Right lobe of liver (tissue), 6 donors: ENCODE measurements at regions not wholly inside any gene's neighbourhood (a gene's known extent, or its start where the extent isn't known, plus 50 kb on each side); places are given as distances from the start of the nearest gene placed in this dataset.

ENCODE experiments used
- ATAC-seq, 4 donors: fragments of 200-7000 bp; cut with Tn5 transposase; one replicate each; pipeline ENCODE4 v1.9.1; 2020; ENCODE audit warnings: mild to moderate bottlenecking in 4 of 4, moderate library complexity in 4 of 4
- DNase-seq, 3 donors: peaks; one replicate each; pipeline ENCODE4 v3.0.0-alpha.2; 2020
- H3K27ac ChIP-seq, 3 donors: fragments of 200-600 bp; one replicate each; pipeline ENCODE4 v1.8.0; 2022
- H3K27me3 ChIP-seq, 2 donors: fragments of 200-600 bp; one replicate each; pipeline ENCODE4 v1.8.0; 2022
- H3K36me3 ChIP-seq, 4 donors: fragments of 200-600 bp; sonication (generic) in 1 of 4; one replicate each; pipeline versions ENCODE4 v1.5.1 to v1.8.0; 2017 to 2022; ENCODE audit warnings: control low read depth in 1 of 4
- H3K4me1 ChIP-seq, 4 donors: fragments of 200-600 bp; sonication (generic) in 1 of 4; one replicate each; pipeline versions ENCODE4 v1.5.1 to v1.8.0; 2017 to 2022; ENCODE audit warnings: control low read depth in 1 of 4
- H3K4me3 ChIP-seq, 3 donors: fragments of 200-600 bp; one replicate each; pipeline ENCODE4 v1.8.0; 2022
- H3K9me3 ChIP-seq, 4 donors: fragments of 200-600 bp; sonication (generic) in 1 of 4; one replicate each; pipeline versions ENCODE4 v1.5.1 to v1.8.0; 2017 to 2022; ENCODE audit warnings: control low read depth in 1 of 4
- CTCF ChIP-seq, 4 donors: fragments of 200-600 bp in 3 of 4; fragments of 450-650 bp in 1 of 4; IDR thresholded peaks; one replicate each; pipeline versions ENCODE4 v1.5.1 to v1.8.0; 2016 to 2022; ENCODE audit warnings: antibody characterized with exemption in 4 of 4, mild to moderate bottlenecking in 2 of 4
- POLR2A ChIP-seq: fragments of 450-650 bp; IDR thresholded peaks from one replicate; pipeline ENCODE4 v1.6.1; 2017; ENCODE audit warnings: antibody characterized with exemption, mild to moderate bottlenecking
- WGBS: methylation state at CpG from one replicate; pipeline ENCODE4 v1.1.6; 2018; ENCODE audit warnings: low coverage, low lambda C conversion rate; ENCODE audit not compliant: insufficient coverage; ENCODE audit errors: missing lambda C conversion rate; 5-methylcytosine and 5-hydroxymethylcytosine counted together
- intact Hi-C, 2 donors: fragments of 100-400 bp; cut with DNase I; formaldehyde crosslinking; loops; one replicate each; pipeline versions ENCODE4 v1.11.2 to v1.14.1; 2022
- donor health status: DM: no; HTN: yes; CAD: no.
- donor health status: DM: no; HTN: no; CAD: no.
- donor health status: DM: no; HTN: no; CAD: no.
- donor health status: DM: no; HTN: yes; CAD: no.
- donor health status: DM: no; HTN: yes; CAD: no.

GRCh38 chr14:51145246-51145645 lies 50.3 kb upstream of the TRIM9 start:
- no peak for TF ChIP-seq CTCF (IDR thresholded peaks at IDR 0.05)
- TF ChIP-seq POLR2A = no peak
- Histone ChIP-seq H3K9me3 (no peaks in the 10 kb centered on the region), H3K27me3 (no peaks in the 10 kb centered on the region), H3K4me3 (no peak overlapping the region), H3K4me1 (no peaks in the 10 kb centered on the region), H3K36me3 (no peaks in the 10 kb centered on the region), H3K27ac (no peak overlapping the region)
- DNase-seq (no peak), ATAC-seq (no peak)
- intact Hi-C loops = no loop called here
- 65% methylated on average over 2 of the region's 2 CpGs for WGBS

- no peaks in the 10 kb centered on the region for H3K36me3 ChIP-seq
- ATAC-seq (peak in 3 of 4 donors; percentile 45 to 83 (median 66)), DNase-seq (no peak)
- no peak overlapping the region for H3K4me3 ChIP-seq
- H3K4me1 ChIP-seq = no peaks in the 10 kb centered on the region
- no peaks in the 10 kb centered on the region for H3K9me3 ChIP-seq
- TF ChIP-seq POLR2A = no peak
- no peak for TF ChIP-seq CTCF (IDR thresholded peaks at IDR 0.05)
- intact Hi-C loops = no loop called here
- WGBS = 89% methylated on average over 1 of the region's 1 CpG
- no peak overlapping the region for H3K27ac ChIP-seq
- no peaks in the 10 kb centered on the region for H3K27me3 ChIP-seq
Observed at GRCh38 chr14:51147183-51147582, 52.3 kb upstream of the TRIM9 start.

- Histone ChIP-seq H3K4me3 (no peak overlapping the region), H3K36me3 (no peaks in the 10 kb centered on the region), H3K9me3 (no peaks in the 10 kb centered on the region), H3K4me1 (no peaks in the 10 kb centered on the region), H3K27me3 (no peaks in the 10 kb centered on the region), H3K27ac (no peak overlapping the region)
- ATAC-seq (no peak), DNase-seq (no peak)
- intact Hi-C loops = no loop called here
- 69% methylated on average over 2 of the region's 2 CpGs for WGBS
- TF ChIP-seq CTCF (IDR thresholded peaks at IDR 0.05) (no peak), POLR2A (no peak)
Observed at GRCh38 chr14:51155326-51155725, 60.4 kb upstream of the TRIM9 start.

- Histone ChIP-seq H3K27ac (no peak overlapping the region), H3K4me1 (no peaks in the 10 kb centered on the region), H3K36me3 (no peaks in the 10 kb centered on the region), H3K9me3 (no peaks in the 10 kb centered on the region), H3K4me3 (no peak overlapping the region), H3K27me3 (no peaks in the 10 kb centered on the region)
- TF ChIP-seq CTCF (IDR thresholded peaks at IDR 0.05) (peak; percentile 27 to 40 (median 30)), POLR2A (no peak)
- DNase-seq = no peak
- intact Hi-C loops = no loop called here
- ATAC-seq = peak in 3 of 4 donors; percentile 42 to 63 (median 46)
Observed at GRCh38 chr14:51157012-51157411, 62.1 kb upstream of the TRIM9 start.

- Histone ChIP-seq H3K27ac (no peak overlapping the region), H3K36me3 (no peaks in the 10 kb centered on the region), H3K9me3 (no peaks in the 10 kb centered on the region), H3K4me3 (no peak overlapping the region), H3K27me3 (no peaks in the 10 kb centered on the region), H3K4me1 (no peaks in the 10 kb centered on the region)
- DNase-seq = no peak
- TF ChIP-seq POLR2A (no peak), CTCF (IDR thresholded peaks at IDR 0.05) (no peak)
- ATAC-seq = no peak
- intact Hi-C loops = no loop called here
- 55% methylated on average over 2 of the region's 2 CpGs for WGBS
Observed at GRCh38 chr14:51160871-51161270, 66.0 kb upstream of the TRIM9 start.
